ENCODE measurements at regions not wholly inside any gene's neighbourhood (a gene's known extent, or its start where the extent isn't known, plus 50 kb on each side); places are given as distances from the start of the nearest gene placed in this dataset.

DNA sequence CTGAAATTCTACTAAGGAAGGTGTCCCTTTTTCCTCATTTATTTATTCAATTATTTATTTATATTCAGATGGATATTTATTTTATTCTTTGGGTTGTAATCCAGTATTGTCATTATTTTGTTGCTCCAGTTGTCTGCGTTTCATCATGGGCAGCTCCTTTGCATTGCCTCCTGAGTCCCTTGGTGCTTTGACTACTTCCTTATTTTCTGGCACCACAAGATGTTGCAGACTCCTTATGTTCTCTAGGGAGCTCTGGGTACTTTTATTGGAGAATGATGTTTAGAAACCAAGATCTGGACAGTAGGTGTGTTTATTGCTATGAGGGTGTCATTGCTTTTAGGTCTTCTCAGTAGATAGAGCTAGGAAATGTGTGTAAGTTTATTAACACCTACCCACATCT, 59.9 kb upstream of the ERRFI1 start:
- no peak for DNase-seq (ENCODE audit: low read depth)

DNA sequence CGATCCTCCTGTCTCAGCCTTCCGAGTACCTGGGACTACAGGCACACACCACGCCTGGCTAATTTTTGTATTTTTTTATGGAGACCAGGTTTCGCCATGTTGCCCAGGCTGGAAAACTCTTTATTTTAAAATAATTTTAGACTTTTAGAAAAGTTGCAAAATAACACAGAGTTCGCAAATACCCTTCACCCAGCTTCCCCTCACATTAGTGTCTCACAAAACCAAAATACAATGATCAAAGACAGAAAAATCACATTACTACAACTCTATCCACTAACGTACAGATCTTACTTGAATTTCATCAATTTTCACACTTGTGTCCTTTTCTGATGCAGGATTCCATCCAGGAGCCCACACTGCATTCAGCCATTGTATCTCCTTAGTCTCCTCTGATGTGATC, 58.8 kb upstream of the ERRFI1 start:
- no peak for DNase-seq (ENCODE audit: low read depth)

DNA sequence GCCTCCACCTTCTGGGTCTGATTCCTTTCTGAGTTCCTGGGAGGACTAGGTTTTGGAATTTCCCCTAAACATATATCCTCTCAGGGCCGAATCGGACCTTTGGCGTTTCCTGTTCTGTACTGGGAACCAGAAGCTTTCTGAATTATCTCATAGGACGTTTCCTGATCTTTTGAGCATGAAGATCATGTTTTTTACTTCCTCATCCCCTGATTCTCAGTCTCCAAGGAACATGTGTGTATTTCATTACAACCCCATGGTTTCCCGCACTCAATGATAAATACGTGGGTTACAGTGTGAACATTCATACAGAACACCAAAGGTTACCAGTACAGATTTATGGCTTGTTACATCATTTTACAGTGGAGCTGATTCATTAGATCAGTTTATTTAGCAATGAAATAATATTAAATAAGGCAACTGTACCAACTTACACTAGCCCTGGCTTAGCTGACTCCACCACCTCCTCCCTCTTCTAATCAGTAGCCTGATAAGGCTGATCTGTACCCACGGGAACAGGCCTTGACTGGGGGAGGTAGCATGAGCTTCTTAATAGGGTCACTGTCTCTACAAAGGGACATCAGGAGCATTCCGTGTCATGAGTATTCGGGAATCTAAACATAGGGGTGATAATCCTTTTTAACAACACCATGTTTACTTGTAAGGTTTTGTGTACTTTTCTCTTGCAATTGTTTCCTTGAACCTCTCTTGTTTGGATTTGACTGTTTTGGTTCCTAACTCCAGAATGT, 57.8 kb upstream of the ERRFI1 start:
- no peak for DNase-seq (ENCODE audit: low read depth)

DNA sequence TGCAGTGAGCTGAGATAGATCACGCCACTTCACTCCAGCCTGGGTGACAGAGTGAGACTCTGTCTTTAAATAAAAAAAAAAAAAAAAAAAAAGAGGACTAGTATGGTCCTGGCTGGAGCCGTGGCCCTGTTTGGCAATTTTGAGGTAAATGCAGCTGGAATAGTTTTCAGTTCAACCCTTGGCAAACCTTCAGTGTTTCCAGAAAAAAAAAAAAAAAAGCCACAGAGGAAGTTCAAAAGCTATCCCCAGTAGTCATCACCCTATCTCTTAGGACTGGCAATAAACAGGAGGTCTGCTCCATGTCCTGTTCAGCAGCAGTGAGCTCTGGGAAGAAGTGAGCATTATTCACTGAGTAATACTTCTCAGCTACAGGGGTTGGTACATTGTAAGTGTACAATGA, 56.8 kb upstream of the ERRFI1 start:
- no peak for DNase-seq (ENCODE audit: low read depth)

DNA sequence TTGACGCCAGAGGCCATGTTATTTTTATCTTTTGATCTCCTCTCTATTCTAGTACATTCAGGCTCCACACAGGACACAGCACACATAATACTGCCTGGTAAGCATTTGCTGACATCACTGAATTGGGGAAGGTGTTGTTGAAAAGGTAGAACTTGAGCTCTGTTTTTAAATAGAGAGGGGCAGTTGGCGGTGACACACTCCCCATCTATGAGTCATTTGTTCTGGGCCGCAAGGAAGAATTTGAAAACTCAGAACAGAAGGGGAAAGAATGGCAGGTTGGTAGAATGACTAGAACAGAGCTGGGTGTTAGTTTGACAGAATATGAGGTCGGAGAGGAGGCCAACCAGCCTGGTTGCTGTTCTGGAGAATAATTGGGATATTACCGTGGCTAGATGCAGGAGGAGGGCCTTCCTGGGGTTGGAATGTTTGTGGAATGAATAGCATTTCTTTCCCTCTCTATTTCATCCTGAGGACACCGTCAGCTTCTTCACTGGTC, 52.1 kb upstream of the ERRFI1 start:
- DNase-seq (ENCODE audit: low read depth) = no peak

DNA sequence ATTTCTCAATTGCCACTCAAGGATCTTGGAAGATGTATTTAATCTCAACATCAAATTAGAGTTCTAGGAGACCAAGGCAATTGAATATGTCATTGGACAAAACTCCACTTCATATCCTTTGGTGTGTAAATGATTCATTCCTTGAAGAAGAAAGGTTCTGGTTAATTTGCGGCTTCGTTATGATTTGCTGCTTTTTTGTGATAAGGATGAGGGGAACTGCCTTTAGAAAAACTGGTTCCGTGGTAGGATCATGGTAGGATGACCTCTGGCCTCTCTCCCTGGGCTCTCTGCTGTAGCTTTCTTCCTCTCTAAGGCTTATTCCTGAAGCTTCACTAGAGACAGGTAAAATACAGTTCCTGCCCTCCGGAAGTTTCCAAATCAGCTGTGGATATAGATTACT, 51.5 kb upstream of the ERRFI1 start:
- DNase-seq (ENCODE audit: low read depth) = no peak

DNA sequence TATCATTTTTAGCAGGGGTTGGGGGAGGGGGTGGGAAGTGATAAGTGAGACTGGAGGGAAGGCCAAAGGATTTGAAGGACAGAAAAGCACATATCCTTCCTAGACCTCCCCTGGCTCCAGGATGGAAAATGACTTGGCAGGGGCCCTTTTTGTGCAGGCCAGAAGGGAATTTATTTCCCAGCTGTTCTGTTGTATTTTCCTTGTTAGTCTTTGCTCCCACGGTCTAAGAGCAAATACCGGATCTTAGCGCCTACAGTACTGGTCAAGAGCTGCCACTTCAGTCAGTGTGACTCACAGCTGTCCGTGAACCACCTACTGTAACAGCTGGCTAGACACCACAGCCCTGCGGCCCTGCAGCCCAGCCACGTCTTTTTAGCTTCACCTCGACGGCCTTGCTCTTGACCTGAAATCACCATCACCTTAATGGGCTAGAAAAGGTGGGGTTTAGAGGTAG, 51.0 kb upstream of the ERRFI1 start:
- DNase-seq (ENCODE audit: low read depth) = no peak

DNA sequence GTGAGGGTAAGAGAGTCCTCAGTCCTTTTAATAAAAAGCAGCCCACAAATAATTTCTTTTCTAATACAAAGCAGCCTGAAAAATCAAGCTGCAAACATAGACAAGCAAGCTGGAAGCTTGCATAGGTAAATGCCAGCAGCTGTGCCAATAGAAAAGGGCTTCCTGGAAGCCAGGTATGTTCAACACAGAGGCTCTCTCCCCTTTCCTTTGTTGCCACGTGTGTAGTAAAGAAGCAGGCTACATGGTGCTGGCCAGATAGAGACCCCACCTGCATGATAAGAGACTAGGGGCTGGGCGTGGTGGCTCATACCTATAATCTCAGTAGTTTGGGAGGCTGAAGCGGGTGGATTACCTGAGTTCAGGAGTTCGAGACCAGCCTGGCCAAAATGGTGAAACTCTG, 50.1 kb upstream of the ERRFI1 start:
- DNase-seq (ENCODE audit: low read depth) = no peak
